Astrocyte (in vitro differentiated cells and primary cell): ENCODE measurements at regions not wholly inside any gene's neighbourhood (a gene's known extent, or its start where the extent isn't known, plus 50 kb on each side); places are given as distances from the start of the nearest gene placed in this dataset.
"Not testable (repeated sequence)": the region's sequence is repeated elsewhere in the genome, so short reads cannot be mapped to it uniquely, and the experiment has no call there.

ENCODE experiments used
- DNase-seq: peaks from one replicate; pipeline ENCODE4 v3.0.0-alpha.2; 2010; ENCODE audit warnings: low read depth
- FAIRE-seq: peaks from 2 replicates; lab custom pipeline; 2011; peaks lifted over from hg19 to GRCh38; lab: Jason Lieb, UNC
- H2AFZ ChIP-seq: 2 replicates; pipeline ENCODE4 v1.6.0; 2012; ENCODE audit warnings: low read depth, low read length, inconsistent platforms
- H3K27ac ChIP-seq: 2 replicates; pipeline ENCODE4 v1.5.1; 2011; ENCODE audit warnings: low read depth, low read length, inconsistent platforms
- H3K27me3 ChIP-seq: 2 replicates; pipeline ENCODE4 v1.6.0; 2011; ENCODE audit warnings: low read length, inconsistent platforms; ENCODE audit not compliant: insufficient read depth
- H3K36me3 ChIP-seq: 2 replicates; pipeline ENCODE4 v1.5.1; 2011; ENCODE audit warnings: low read length, inconsistent platforms; ENCODE audit not compliant: insufficient read depth
- H3K4me1 ChIP-seq: 2 replicates; pipeline ENCODE4 v1.5.1; 2011; ENCODE audit warnings: low read length, inconsistent platforms; ENCODE audit not compliant: insufficient read depth
- H3K4me2 ChIP-seq: 2 replicates; pipeline ENCODE4 v1.6.0; 2012; ENCODE audit warnings: low read length, inconsistent platforms
- H3K4me3 ChIP-seq: 2 replicates; pipeline ENCODE4 v1.5.1; 2011; ENCODE audit warnings: low read depth, mild to moderate bottlenecking, low read length, inconsistent platforms; ENCODE audit not compliant: insufficient read depth
- H3K79me2 ChIP-seq: 2 replicates; pipeline ENCODE4 v1.6.0; 2012; ENCODE audit warnings: mild to moderate bottlenecking, low read length, inconsistent platforms; ENCODE audit not compliant: insufficient read depth
- H3K9ac ChIP-seq: 2 replicates; pipeline ENCODE4 v1.6.0; 2012; ENCODE audit warnings: mild to moderate bottlenecking, low read length, inconsistent platforms
- H3K9me3 ChIP-seq: 2 replicates; pipeline ENCODE4 v1.5.1; 2012; ENCODE audit warnings: low read depth, mild to moderate bottlenecking, low read length, inconsistent platforms; ENCODE audit not compliant: insufficient read depth
- H4K20me1 ChIP-seq: 2 replicates; pipeline ENCODE4 v1.6.0; 2012; ENCODE audit warnings: low read length, inconsistent platforms; ENCODE audit not compliant: insufficient read depth
- H3K27ac Mint-ChIP-seq: one replicate; pipeline ENCODE4 v1.8.0; 2021; ENCODE audit warnings: mild to moderate bottlenecking, mixed read lengths; ENCODE audit not compliant: unreplicated experiment
- H3K27me3 Mint-ChIP-seq: one replicate; pipeline ENCODE4 v1.8.0; 2021; ENCODE audit warnings: low read depth, mixed read lengths; ENCODE audit not compliant: unreplicated experiment
- H3K36me3 Mint-ChIP-seq: one replicate; pipeline ENCODE4 v1.8.0; 2021; ENCODE audit warnings: low read depth, mixed read lengths; ENCODE audit not compliant: unreplicated experiment
- H3K4me1 Mint-ChIP-seq: one replicate; pipeline ENCODE4 v1.8.0; 2021; ENCODE audit warnings: low read depth, mixed read lengths; ENCODE audit not compliant: unreplicated experiment
- H3K4me3 Mint-ChIP-seq: one replicate; pipeline ENCODE4 v1.8.0; 2021; ENCODE audit warnings: mild to moderate bottlenecking, moderate library complexity, mixed read lengths; ENCODE audit not compliant: unreplicated experiment
- H3K9me3 Mint-ChIP-seq: one replicate; pipeline ENCODE4 v1.8.0; 2021; ENCODE audit warnings: mild to moderate bottlenecking, mixed read lengths; ENCODE audit not compliant: unreplicated experiment
- EZH2 ChIP-seq: IDR thresholded peaks from 2 replicates; pipeline ENCODE4 v1.6.1; 2012; ENCODE audit warnings: mild to moderate bottlenecking, low read length, inconsistent platforms; ENCODE audit not compliant: insufficient read depth
- TF ChIP-seq, protein P1 (sequence below): IDR thresholded peaks from 2 replicates; pipeline ENCODE4 v1.5.1; 2011; ENCODE audit warnings: low read depth, mild to moderate bottlenecking, inconsistent platforms, low read length, moderate library complexity; ENCODE audit not compliant: insufficient read depth

DNA sequence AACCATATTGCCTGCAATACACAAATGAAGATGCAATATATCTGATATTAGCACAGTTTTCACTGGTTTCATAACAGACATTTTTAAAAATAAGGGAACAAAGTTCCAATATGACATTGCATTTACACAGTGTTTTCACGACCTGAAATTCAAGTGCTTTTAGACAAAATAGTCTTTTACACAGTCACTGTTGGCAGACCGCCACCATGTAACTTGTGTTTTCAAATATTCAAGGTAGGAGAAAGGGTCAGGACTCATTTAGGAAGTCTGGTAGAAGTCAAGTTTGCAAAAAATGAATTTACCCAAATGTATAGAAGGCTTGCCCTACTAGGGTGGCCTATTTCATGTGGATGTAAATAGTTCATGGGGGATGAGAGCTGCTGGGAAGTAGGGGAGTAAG is 98.1 kb upstream of the TAS2R1 start:
- Histone ChIP-seq H3K27ac (no peak overlapping the region), H3K9ac (no peak overlapping the region), H3K4me3 (no peak overlapping the region), H3K36me3 (no peaks in the 10 kb centered on the region), H3K4me1 (no peaks in the 10 kb centered on the region), H3K79me2 (no peaks in the 10 kb centered on the region), H3K27me3 (no peaks in the 10 kb centered on the region), H3K9me3 (no peaks in the 10 kb centered on the region), H4K20me1 (no peaks in the 10 kb centered on the region), H3K4me2 (no peak overlapping the region), H2AFZ (no peak overlapping the region)
- Mint-ChIP-seq H3K4me1 (no peaks in the 10 kb centered on the region), H3K27me3 (peaks cover 9% of the 10 kb centered on the region), H3K9me3 (peaks cover 3% of the 10 kb centered on the region), H3K36me3 (no peaks in the 10 kb centered on the region), H3K4me3 (no peak overlapping the region), H3K27ac (no peak overlapping the region)
- no peak for DNase-seq
- TF ChIP-seq, protein P1, sequence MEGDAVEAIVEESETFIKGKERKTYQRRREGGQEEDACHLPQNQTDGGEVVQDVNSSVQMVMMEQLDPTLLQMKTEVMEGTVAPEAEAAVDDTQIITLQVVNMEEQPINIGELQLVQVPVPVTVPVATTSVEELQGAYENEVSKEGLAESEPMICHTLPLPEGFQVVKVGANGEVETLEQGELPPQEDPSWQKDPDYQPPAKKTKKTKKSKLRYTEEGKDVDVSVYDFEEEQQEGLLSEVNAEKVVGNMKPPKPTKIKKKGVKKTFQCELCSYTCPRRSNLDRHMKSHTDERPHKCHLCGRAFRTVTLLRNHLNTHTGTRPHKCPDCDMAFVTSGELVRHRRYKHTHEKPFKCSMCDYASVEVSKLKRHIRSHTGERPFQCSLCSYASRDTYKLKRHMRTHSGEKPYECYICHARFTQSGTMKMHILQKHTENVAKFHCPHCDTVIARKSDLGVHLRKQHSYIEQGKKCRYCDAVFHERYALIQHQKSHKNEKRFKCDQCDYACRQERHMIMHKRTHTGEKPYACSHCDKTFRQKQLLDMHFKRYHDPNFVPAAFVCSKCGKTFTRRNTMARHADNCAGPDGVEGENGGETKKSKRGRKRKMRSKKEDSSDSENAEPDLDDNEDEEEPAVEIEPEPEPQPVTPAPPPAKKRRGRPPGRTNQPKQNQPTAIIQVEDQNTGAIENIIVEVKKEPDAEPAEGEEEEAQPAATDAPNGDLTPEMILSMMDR = no peak
- TF ChIP-seq EZH2 = no peak
- FAIRE-seq = no peak

DNA sequence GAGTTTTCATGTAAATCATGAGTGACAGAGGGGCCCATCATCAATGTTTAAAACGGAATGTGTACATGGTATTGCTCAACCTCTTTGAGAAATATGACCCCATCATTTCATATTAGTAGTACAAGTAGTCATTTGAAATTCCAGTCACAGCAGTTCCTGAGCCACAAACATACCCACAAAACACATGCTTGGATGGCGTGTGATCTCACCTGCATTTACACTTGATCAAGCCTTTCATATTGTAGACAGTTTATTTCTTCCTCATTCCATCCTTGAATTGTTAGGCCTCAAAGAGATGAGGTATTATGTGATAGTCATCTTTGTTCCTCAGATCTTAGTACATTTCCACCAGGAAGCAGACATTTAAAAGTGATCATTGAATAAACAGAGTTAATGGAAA is 96.8 kb upstream of the TAS2R1 start:
- H3K36me3 Mint-ChIP-seq = no peaks in the 10 kb centered on the region
- Histone ChIP-seq H3K79me2 (no peaks in the 10 kb centered on the region), H3K4me1 (no peaks in the 10 kb centered on the region), H3K4me2 (no peak overlapping the region), H3K27ac (no peak overlapping the region), H2AFZ (no peak overlapping the region), H3K9me3 (no peaks in the 10 kb centered on the region), H3K27me3 (no peaks in the 10 kb centered on the region), H4K20me1 (no peaks in the 10 kb centered on the region), H3K36me3 (no peaks in the 10 kb centered on the region), H3K9ac (no peak overlapping the region), H3K4me3 (no peak overlapping the region)
- H3K27ac Mint-ChIP-seq = no peak overlapping the region
- FAIRE-seq (no peak), DNase-seq (no peak)
- no peaks in the 10 kb centered on the region for H3K4me1 Mint-ChIP-seq
- H3K4me3 Mint-ChIP-seq = no peak overlapping the region
- H3K9me3 Mint-ChIP-seq = peaks cover 3% of the 10 kb centered on the region
- H3K27me3 Mint-ChIP-seq = peaks cover 9% of the 10 kb centered on the region
- TF ChIP-seq EZH2 = no peak
- TF ChIP-seq, protein P1 = no peak

DNA sequence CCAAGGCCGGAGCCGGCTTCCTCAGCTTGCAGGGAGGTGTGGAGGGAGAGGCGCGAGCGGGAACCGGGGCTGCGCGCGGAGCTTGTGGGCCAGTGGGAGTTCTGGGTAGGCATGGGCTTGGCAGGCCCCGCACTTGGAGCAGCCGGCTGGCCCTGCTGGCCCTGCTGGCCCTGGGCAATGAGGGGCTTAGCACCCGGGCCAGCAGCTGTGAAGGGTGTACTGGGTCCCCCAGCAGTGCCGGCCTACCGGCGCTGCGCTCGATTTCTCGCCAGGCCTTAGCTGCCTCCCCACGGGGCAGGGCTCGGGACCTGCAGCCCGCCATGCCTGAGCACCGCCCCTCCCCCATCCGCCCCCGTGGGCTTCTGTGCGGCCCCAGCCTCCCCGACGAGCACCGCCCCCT is 95.1 kb upstream of the TAS2R1 start:
- H3K27me3 Mint-ChIP-seq, H3K27ac ChIP-seq, H3K4me3 Mint-ChIP-seq, H3K27me3 ChIP-seq, H3K4me2 ChIP-seq, H3K36me3 Mint-ChIP-seq, H3K79me2 ChIP-seq, H3K4me1 Mint-ChIP-seq, H3K4me3 ChIP-seq, H3K36me3 ChIP-seq, H3K4me1 ChIP-seq, H3K9me3 Mint-ChIP-seq, H3K9me3 ChIP-seq, H3K9ac ChIP-seq, H3K27ac Mint-ChIP-seq, H4K20me1 ChIP-seq, FAIRE-seq, H2AFZ ChIP-seq, DNase-seq: not testable (repeated sequence)
